Thoracic aorta (tissue), 2 donors: ENCODE measurements at regions not wholly inside any gene's neighbourhood (a gene's known extent, or its start where the extent isn't known, plus 50 kb on each side); places are given as distances from the start of the nearest gene placed in this dataset.

Experiments
- ATAC-seq: fragments of 150-250 bp; one replicate; pipeline ENCODE4 v1.8.0; 2017; ENCODE audit warnings: low read depth; ENCODE audit not compliant: insufficient number of reproducible peaks, low FRiP score
- DNase-seq: peaks from one replicate; pipeline ENCODE4 v3.0.0-alpha.2; 2020; ENCODE audit warnings: low spot score
- H3K27ac ChIP-seq, 2 donors: fragments of 200-600 bp; sonication (generic); 1 replicate in 1 of 2; 2 replicates in 1 of 2; pipeline ENCODE4 v1.5.1; 2016; ENCODE audit warnings: mild to moderate bottlenecking in 2 of 2, moderate library complexity in 2 of 2
- H3K27me3 ChIP-seq: fragments of 200-600 bp; sonication (generic); replicated peaks from 2 replicates; pipeline ENCODE4 v1.6.0; 2016; ENCODE audit warnings: mild to moderate bottlenecking; ENCODE audit not compliant: insufficient read depth
- H3K36me3 ChIP-seq: fragments of 200-600 bp; sonication (generic); one replicate; pipeline ENCODE4 v1.5.1; 2016
- H3K4me1 ChIP-seq, 2 donors: fragments of 200-600 bp; sonication (generic); 1 replicate in 1 of 2; 2 replicates in 1 of 2; pipeline versions ENCODE4 v1.5.1 to v1.6.0; 2016; ENCODE audit warnings: low read depth in 2 of 2, mild to moderate bottlenecking in 1 of 2; ENCODE audit not compliant: control insufficient read depth in 1 of 2
- H3K4me3 ChIP-seq: fragments of 200-600 bp; sonication (generic); 2 replicates; pipeline ENCODE4 v1.5.1; 2016; ENCODE audit warnings: mild to moderate bottlenecking
- H3K9me3 ChIP-seq: fragments of 200-600 bp; sonication (generic); 2 replicates; pipeline ENCODE4 v1.5.1; 2016
- CTCF ChIP-seq: fragments of 200-600 bp; sonication (generic); IDR thresholded peaks from one replicate; pipeline ENCODE4 v1.5.1; 2019; ENCODE audit warnings: antibody characterized with exemption

DNA sequence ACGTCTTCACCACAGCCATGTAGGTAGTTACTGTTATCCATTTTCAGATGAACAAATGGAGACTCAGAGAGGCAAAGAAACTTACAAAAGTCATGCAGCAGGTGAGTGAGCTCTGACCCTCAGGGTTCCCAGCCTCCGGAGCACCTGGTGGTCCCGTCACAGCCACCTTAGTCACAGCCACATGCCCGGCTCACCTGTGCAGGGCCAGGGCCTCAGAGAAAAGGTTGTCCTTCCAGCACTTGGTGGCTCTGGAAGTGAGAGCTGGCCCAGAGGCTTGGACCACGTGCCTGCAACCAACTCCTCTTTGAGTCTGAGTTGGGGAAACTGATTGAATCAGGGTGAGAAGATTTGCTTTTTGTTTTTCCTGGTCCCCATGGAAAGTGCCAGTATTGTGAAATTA, 189.3 kb downstream of the GLI2 start:
- no peak for TF ChIP-seq CTCF
- ATAC-seq (no peak), DNase-seq (no peak)
- Histone ChIP-seq H3K27ac (no peak overlapping the region), H3K27me3 (no peaks in the 10 kb centered on the region), H3K4me3 (no peak overlapping the region), H3K4me1 (peaks cover 9 to 21% of the 10 kb centered on the region in 2 donors), H3K36me3 (no peaks in the 10 kb centered on the region), H3K9me3 (no peaks in the 10 kb centered on the region)

- no peak for ATAC-seq
- Histone ChIP-seq H3K36me3 (no peaks in the 10 kb centered on the region), H3K4me1 (peaks cover 0 to 6% of the 10 kb centered on the region in 2 donors), H3K27me3 (no peaks in the 10 kb centered on the region), H3K9me3 (no peaks in the 10 kb centered on the region), H3K4me3 (no peak overlapping the region), H3K27ac (no peak overlapping the region)
- no peak for DNase-seq
- no peak for TF ChIP-seq CTCF
Measured at GRCh38 chr2:120926463-120927264, 191.0 kb downstream of the GLI2 start.

DNA sequence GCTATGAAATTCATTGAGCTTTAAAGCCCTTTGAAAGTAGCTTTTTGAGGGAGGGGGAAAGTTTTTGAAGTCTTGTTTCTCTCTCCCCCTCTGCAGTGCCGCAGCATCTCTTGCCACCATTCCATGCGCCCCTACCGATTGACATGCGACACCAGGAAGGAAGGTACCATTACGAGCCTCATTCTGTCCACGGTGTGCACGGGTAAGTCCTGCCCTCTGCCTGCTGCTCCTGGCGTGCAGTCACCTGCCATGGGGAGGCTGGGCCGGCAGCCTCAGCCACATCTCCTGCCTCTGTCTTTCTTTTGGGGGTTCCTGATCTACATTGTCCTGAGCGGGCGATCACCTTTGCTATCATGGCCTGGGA, 191.6 kb downstream of the GLI2 start:
- H3K36me3 ChIP-seq = no peaks in the 10 kb centered on the region
- no peaks in the 10 kb centered on the region for H3K27me3 ChIP-seq
- DNase-seq = no peak
- no peak for ATAC-seq
- no peak overlapping the region for H3K27ac ChIP-seq
- peaks cover 0 to 9% of the 10 kb centered on the region in 2 donors for H3K4me1 ChIP-seq
- no peak overlapping the region for H3K4me3 ChIP-seq
- no peaks in the 10 kb centered on the region for H3K9me3 ChIP-seq
- no peak for TF ChIP-seq CTCF

DNA sequence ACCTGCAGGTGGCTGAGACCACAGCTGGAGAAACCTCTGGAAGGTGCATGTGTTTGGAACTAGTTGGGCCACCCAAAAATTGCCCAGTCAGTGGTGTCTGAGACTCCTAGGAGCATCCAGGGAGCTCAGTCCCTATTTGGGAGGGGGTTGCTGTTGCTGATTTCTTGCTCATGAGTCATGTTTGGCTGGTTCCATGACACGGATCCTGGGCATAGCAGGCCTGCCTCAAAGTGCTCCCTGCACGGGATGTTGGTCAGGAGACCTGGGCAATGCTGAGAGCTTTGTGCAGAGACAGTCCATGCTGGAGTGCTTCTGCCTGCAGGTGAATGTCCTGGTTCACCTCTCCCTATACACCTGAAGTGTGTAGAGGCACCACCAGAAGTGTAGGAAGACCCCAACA, 194.2 kb downstream of the GLI2 start:
- H3K36me3 ChIP-seq = no peaks in the 10 kb centered on the region
- DNase-seq (no peak), ATAC-seq (no peak)
- no peaks in the 10 kb centered on the region for H3K27me3 ChIP-seq
- H3K9me3 ChIP-seq = no peaks in the 10 kb centered on the region
- H3K4me3 ChIP-seq = no peak overlapping the region
- peaks cover 1 to 25% of the 10 kb centered on the region in 2 donors for H3K4me1 ChIP-seq
- no peak for TF ChIP-seq CTCF
- H3K27ac ChIP-seq = no peak overlapping the region

- H3K27me3 ChIP-seq = no peaks in the 10 kb centered on the region
- no peaks in the 10 kb centered on the region for H3K9me3 ChIP-seq
- no peak overlapping the region for H3K4me3 ChIP-seq
- no peak for TF ChIP-seq CTCF
- ATAC-seq (no peak), DNase-seq (no peak)
- no peaks in the 10 kb centered on the region for H3K36me3 ChIP-seq
- peaks cover 5 to 29% of the 10 kb centered on the region in 2 donors for H3K4me1 ChIP-seq
- H3K27ac ChIP-seq = no peak overlapping the region
Measured at GRCh38 chr2:120930236-120930635, 194.6 kb downstream of the GLI2 start.
